GM21447 (cell line): ENCODE measurements at regions not wholly inside any gene's neighbourhood (a gene's known extent, or its start where the extent isn't known, plus 50 kb on each side); places are given as distances from the start of the nearest gene placed in this dataset.

Source experiments
- ATAC-seq: cut with Tn5 transposase; IDR thresholded peaks from one replicate; pipeline ENCODE4 v1.9.1; 2021; ENCODE audit not compliant: unreplicated experiment

- ATAC-seq: no peak
Observed at GRCh38 chr9:108618906-108619550, 236.8 kb downstream of the ACTL7B start.

GRCh38 chr9:108617676-108618075, 238.1 kb downstream of the ACTL7B start:
- no peak for ATAC-seq

- no peak for ATAC-seq
Observed at GRCh38 chr9:108615152-108615551, 240.6 kb downstream of the ACTL7B start.

- ATAC-seq: no peak
Observed at GRCh38 chr9:108612513-108612912, 243.3 kb downstream of the ACTL7B start.

- ATAC-seq: no peak
Observed at GRCh38 chr9:108609897-108610253, 245.9 kb downstream of the ACTL7B start.

GRCh38 chr9:108609227-108609896, 246.4 kb downstream of the ACTL7B start:
- ATAC-seq: no peak

DNA sequence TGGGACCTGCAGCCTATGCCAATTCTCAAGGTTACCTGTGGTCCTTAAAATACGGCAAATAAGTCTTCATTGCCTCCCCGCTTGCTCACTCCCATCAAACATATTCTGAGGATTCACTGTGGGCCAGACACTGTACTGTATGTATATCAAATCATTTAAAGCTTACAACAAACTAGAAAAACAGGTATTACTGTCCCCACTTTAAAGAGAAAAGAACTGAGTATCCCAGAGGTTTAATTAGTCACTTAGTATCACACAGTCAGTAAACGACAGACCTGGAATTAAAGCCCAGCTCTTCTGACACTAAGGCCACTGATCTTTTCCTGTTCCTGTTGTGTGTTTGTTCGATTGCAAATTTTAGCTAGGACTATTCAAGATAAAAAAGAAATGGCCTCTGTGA, 248.2 kb downstream of the ACTL7B start:
- ATAC-seq: no peak

- no peak for ATAC-seq
Observed at GRCh38 chr9:108606401-108606800, 249.4 kb downstream of the ACTL7B start.

DNA sequence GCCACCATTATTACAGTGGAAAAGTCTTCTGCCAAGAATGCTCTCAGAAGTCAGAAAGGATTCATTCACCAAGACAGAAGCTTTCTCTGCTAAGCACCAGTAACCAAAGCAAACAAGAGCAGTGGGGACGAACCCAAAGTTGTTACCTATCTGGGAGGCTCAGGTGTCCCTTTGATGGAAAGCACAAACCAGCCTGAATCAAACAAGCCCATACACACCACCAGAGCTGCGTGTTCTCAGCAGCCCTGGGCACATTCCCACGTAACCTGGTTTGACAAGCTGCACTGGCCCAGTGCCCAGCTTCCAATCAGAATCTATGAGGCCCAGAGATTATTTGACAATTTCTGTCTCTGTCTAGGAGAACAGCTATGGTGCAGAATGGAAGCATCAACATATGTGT, 252.6 kb downstream of the ACTL7B start:
- ATAC-seq: no peak

GRCh38 chr9:108600896-108601295, 254.9 kb downstream of the ACTL7B start:
- no peak for ATAC-seq

- no peak for ATAC-seq
Observed at GRCh38 chr9:108599571-108599970, 256.2 kb downstream of the ACTL7B start.

DNA sequence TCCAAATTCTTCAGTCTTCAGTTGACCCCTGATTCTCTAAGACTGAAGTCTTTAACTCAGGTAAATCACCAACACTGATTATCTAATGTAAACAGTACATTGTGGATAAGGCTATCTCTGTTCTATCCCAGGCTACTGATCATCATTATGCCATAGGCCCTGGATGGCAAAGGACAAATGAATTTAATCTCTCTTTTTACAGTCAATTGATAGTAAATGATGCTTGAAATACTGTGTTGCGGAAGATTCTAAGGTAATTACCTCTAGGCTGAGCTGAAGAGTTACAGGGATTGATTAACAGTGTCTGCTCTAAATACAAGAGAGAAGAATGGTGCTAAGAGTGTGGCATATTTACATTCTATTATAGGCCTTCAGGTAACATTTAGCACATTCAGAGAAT, 264.7 kb downstream of the ACTL7B start:
- ATAC-seq: no peak

DNA sequence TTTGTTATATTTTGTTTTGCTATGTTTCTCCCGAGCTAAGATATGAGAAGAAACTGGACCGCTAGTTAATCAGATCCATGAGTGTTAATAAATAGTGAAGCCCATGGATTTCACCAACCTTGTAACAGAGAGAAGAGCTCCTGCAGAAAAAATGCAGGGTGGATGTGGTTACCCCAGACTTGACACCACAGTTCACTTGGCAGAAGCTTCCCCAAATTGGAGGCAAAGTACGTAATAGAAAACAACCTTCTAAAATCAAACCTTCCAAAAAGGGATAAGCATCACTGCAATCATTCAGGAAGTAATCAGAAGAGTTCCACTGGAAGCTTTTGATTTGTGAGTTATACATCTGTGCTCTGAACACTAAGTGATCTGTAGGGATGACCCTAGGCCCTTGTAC, 267.5 kb downstream of the ACTL7B start:
- no peak for ATAC-seq

DNA sequence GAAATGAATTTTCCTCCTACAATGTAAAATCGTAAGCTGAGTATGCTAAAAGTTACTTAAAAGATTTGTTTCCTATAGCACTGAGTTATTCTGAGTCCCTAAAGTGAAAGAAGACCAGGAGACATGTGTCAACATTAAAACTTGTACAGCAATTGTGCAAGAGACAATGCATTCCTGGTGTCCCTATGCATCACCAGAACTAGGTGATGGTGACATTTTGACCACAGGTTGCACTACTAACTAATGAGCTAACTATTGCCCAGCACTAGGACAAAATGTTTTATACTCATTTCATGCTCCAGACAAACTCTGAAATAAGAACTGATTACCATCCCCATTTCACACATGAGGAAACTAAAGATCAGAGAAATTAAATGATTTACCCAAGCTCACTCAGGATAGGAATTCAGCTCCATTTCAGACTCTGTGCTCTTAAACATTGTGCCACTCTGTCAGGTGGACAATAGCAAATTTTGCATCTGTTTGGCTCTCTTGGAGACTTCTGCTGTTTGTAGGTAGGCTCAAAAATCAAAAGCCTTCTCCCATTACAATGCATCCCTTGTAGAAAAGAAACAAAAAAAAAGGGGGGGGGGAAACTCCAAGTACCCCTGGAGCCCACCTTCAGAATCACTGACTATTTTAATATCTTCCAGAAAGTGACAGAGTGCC, 269.2 kb downstream of the ACTL7B start:
- no peak for ATAC-seq

GRCh38 chr9:108584860-108585259, 270.9 kb downstream of the ACTL7B start:
- no peak for ATAC-seq

DNA sequence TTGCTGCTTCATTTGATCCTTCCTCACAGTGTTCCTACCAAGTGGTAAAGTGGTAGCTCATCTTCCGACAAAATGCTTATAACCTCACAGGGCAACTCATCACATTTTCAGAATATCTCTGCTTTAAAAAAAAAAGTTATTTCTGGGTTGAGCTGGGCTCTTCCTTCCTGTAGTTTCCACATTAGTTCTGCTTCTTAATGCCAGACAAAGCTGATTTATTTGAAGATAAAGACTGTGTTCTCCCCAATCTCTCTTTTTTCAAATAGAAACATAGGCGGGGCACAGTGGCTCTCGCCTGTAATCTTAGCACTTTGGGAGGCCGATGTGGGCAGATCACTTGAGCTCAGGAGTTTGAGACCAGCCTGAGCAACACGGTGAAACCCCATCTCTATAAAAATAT, 273.1 kb downstream of the ACTL7B start:
- no peak for ATAC-seq

DNA sequence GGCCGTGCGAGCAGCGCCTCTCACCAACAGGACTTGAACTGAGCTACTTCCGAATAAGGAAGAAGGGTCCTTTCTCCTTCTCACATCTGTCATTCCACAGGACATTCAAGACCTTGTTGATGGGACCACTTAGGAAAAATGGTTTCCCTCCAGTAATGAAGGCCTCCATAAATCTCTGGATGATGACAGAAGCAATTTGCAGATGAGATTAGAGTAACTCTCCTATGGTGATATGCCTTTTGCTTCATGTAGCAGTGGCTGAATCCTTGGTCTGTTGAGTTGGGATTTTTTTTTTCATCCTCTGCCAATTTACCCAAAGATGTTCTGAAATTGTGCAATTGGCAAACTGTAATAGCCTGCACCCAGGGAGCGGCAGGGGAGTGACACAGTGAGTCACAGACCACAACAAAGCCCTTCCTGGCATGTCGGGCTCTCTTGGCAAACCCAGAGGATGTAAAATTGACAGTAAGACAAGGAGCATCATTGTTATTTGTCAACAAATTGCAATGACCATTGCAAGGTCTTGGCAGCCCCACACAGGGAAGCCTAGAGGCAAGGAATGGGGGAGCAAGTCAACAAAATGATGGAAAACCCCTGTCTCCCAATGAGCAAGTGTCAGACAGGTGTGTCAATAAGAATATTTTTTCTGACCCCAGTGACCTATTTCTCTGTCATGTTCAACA, 275.9 kb downstream of the ACTL7B start:
- no peak for ATAC-seq

- ATAC-seq: no peak
Observed at GRCh38 chr9:108575276-108575675, 280.5 kb downstream of the ACTL7B start.

- no peak for ATAC-seq
Observed at GRCh38 chr9:108569624-108570023, 286.2 kb downstream of the ACTL7B start.

DNA sequence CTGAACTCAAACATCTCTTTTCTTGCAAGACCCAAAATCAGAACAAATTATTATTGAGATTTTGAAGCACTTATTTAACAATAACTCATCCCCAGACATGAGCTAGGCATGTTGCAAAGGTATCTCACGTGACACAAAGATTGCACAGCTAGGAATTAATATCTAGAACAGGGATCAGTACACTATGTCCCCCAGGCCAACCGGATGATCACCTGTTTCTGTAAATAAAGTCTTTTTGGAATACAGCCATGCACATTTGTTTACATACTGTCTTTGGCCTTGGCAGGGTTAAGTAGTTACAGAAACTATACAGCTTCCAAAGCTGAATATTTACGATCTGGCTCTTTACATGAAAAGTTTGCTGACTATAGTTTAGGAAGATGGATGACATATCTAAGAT, 287.7 kb downstream of the ACTL7B start:
- ATAC-seq: no peak

DNA sequence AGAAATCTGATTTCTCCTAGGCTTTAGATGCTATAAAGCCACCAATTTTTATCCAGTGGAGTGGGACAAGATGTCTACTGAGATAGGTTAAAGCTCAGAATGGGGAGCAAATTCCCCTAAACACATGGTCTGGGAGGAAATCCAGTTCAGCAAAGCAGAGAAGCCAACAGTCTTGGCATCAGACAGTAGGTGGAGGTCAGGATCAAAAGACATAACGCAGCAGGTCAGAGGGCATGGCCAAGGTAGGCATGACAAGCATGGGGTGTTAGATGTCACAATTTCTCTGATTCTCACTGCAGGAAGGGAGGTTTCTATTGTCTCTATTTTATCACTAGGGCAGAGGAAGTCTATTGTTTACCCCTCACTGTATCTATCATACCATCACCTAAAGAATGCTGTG, 288.2 kb downstream of the ACTL7B start:
- ATAC-seq: no peak
